Skin of body (tissue), 1 donor: ENCODE measurements at regions not wholly inside any gene's neighbourhood (a gene's known extent, or its start where the extent isn't known, plus 50 kb on each side); places are given as distances from the start of the nearest gene placed in this dataset.

ENCODE experiments used
- DNase-seq: peaks from one replicate; lab custom pipeline; 2025; lab: John Stamatoyannopoulos, UW

GRCh38 chr5:33317271-33317670 is 123.5 kb upstream of the TARS1 start:
- DNase-seq, result no peak

- DNase-seq, result peak; percentile 40
Observed at GRCh38 chr5:33319151-33319550, 121.6 kb upstream of the TARS1 start.

- no peak for DNase-seq
Observed at GRCh38 chr5:33319841-33320240, 120.9 kb upstream of the TARS1 start.

GRCh38 chr5:33321026-33321425 is 119.7 kb upstream of the TARS1 start:
- DNase-seq, result peak; percentile 94

GRCh38 chr5:33322632-33323031 is 118.1 kb upstream of the TARS1 start:
- peak; percentile 5 for DNase-seq

- DNase-seq, result no peak
Observed at GRCh38 chr5:33324667-33325307, 116.0 kb upstream of the TARS1 start.

- DNase-seq, result no peak
Observed at GRCh38 chr5:33328818-33329217, 111.9 kb upstream of the TARS1 start.

- no peak for DNase-seq
Observed at GRCh38 chr5:33329891-33330290, 110.9 kb upstream of the TARS1 start.

- DNase-seq, result peak; percentile 45
Observed at GRCh38 chr5:33330426-33330825, 110.3 kb upstream of the TARS1 start.

- DNase-seq, result no peak
Observed at GRCh38 chr5:33330992-33331391, 109.8 kb upstream of the TARS1 start.

GRCh38 chr5:33332804-33333203 is 108.0 kb upstream of the TARS1 start:
- no peak for DNase-seq

GRCh38 chr5:33334829-33335228 is 105.9 kb upstream of the TARS1 start:
- no peak for DNase-seq

- no peak for DNase-seq
Observed at GRCh38 chr5:33336891-33337636, 103.7 kb upstream of the TARS1 start.

- DNase-seq, result no peak
Observed at GRCh38 chr5:33337637-33337992, 103.2 kb upstream of the TARS1 start.

- DNase-seq, result no peak
Observed at GRCh38 chr5:33338336-33339110, 102.2 kb upstream of the TARS1 start.

- DNase-seq, result no peak
Observed at GRCh38 chr5:33339413-33339812, 101.4 kb upstream of the TARS1 start.

GRCh38 chr5:33340195-33340594 is 100.6 kb upstream of the TARS1 start:
- DNase-seq, result no peak

GRCh38 chr5:33341351-33341750 is 99.4 kb upstream of the TARS1 start:
- no peak for DNase-seq

GRCh38 chr5:33343676-33344327 is 97.0 kb upstream of the TARS1 start:
- DNase-seq, result peak; percentile 39

GRCh38 chr5:33346534-33346933 is 94.2 kb upstream of the TARS1 start:
- no peak for DNase-seq

GRCh38 chr5:33361781-33362180 is 79.0 kb upstream of the TARS1 start:
- no peak for DNase-seq

GRCh38 chr5:33362915-33363314 is 77.8 kb upstream of the TARS1 start:
- no peak for DNase-seq
